Right lobe of liver (tissue), 4 donors: ENCODE measurements at regions not wholly inside any gene's neighbourhood (a gene's known extent, or its start where the extent isn't known, plus 50 kb on each side); places are given as distances from the start of the nearest gene placed in this dataset.

Experiments used
- POLR2A ChIP-seq: fragments of 450-650 bp; IDR thresholded peaks from one replicate; pipeline ENCODE4 v1.6.1; 2017; ENCODE audit warnings: antibody characterized with exemption, mild to moderate bottlenecking
- TF ChIP-seq, protein P1 (sequence below), 4 donors: fragments of 200-600 bp in 3 of 4; fragments of 450-650 bp in 1 of 4; IDR thresholded peaks; one replicate each; pipeline versions ENCODE4 v1.5.1 to v1.8.0; 2016 to 2022; ENCODE audit warnings: antibody characterized with exemption in 4 of 4, mild to moderate bottlenecking in 2 of 4
- donor health status: DM: no; HTN: no; CAD: no.
- donor health status: DM: no; HTN: no; CAD: no.
- donor health status: DM: no; HTN: yes; CAD: no.

DNA sequence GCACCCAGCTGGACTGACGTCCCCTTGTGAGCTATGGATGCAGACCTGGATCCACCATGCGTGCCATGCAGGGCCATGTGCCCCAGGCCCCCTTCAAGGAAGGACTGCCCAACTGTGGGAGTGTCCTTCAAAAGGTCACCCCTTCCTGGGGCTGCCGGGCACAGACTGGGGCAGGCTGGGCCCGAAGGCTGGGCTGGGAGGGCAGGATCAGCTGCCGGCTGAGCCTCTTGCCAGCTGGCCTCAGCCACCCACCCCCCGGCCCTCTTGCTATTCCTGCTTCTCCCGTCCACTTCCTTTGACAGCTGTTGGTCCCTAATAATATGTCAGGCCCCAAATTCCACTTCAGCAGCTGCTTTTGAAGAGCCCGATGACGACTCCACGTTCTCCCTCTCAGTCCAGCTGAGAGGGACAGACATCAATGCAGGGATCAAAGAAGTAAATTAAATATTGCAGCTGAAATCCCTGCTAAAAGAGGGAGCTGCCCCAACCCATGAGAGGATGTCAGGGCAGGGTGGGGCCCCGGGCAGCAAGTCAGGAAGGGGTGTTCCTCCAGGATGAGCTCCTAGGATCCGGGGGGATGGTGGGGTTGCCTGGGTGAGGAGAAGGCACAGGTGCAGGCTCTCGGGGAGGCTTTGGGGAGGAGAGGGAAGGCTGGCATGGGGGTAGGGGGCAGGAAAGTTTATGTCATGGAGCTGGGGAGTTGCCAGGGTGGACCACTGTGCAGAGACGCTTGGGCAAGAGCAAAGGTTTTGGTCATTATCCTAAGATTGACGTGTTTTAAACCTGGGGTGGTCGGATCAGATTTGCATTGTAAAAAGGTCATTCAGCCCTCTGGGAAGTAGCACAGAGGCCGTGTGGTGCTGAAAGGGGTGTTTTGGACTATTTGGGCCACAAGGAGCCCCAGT is 185.0 kb downstream of the ANKRD60 start:
- TF ChIP-seq, protein P1, sequence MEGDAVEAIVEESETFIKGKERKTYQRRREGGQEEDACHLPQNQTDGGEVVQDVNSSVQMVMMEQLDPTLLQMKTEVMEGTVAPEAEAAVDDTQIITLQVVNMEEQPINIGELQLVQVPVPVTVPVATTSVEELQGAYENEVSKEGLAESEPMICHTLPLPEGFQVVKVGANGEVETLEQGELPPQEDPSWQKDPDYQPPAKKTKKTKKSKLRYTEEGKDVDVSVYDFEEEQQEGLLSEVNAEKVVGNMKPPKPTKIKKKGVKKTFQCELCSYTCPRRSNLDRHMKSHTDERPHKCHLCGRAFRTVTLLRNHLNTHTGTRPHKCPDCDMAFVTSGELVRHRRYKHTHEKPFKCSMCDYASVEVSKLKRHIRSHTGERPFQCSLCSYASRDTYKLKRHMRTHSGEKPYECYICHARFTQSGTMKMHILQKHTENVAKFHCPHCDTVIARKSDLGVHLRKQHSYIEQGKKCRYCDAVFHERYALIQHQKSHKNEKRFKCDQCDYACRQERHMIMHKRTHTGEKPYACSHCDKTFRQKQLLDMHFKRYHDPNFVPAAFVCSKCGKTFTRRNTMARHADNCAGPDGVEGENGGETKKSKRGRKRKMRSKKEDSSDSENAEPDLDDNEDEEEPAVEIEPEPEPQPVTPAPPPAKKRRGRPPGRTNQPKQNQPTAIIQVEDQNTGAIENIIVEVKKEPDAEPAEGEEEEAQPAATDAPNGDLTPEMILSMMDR (IDR thresholded peaks at IDR 0.05) = no peak
- no peak for TF ChIP-seq POLR2A
